ENCODE measurements at regions not wholly inside any gene's neighbourhood (a gene's known extent, or its start where the extent isn't known, plus 50 kb on each side); places are given as distances from the start of the nearest gene placed in this dataset.

- no peak overlapping the region for H2AK9ac ChIP-seq (replicated peaks; ENCODE audit: low read depth, low read length, poor library complexity)
- H3K56ac ChIP-seq (ENCODE audit: extremely low read depth, insufficient read depth, low read length): no peak overlapping the region
- ChIA-PET POLR2A (ENCODE audit: unreplicated experiment) (no interaction called here), CTCF (no interaction called here)
- TF ChIP-seq MAFK (IDR thresholded peaks at IDR 0.05; ENCODE audit: low read depth, low read length): peak; percentile 52; the same call in 1 of the 2 replicates
- no peak for TF ChIP-seq RCOR1 (IDR thresholded peaks at IDR 0.05; ENCODE audit: insufficient replicate concordance, low read length)
- in situ Hi-C loops (cut with MboI; ENCODE audit: low sequenced_read_pairs): no loop called here
- H3K4me2 ChIP-seq (ENCODE audit: low read depth, low read length): no peak overlapping the region
- no peak overlapping the region for H3K23ac ChIP-seq (ENCODE audit: low read depth, low read length)
- no peak overlapping the region for H3K9ac ChIP-seq (ENCODE audit: low read depth, low read length)
- no peak overlapping the region for H2BK120ac ChIP-seq (ENCODE audit: low read depth, low read length)
- dilution Hi-C loops (cut with HindIII; ENCODE audit: low sequenced_read_pairs, unreplicated experiment): no loop called here
- H3K14ac ChIP-seq (replicated peaks; ENCODE audit: low read depth, low read length): no peak overlapping the region
- no peak overlapping the region for H3K4ac ChIP-seq (ENCODE audit: low read depth, low read length)
- H4K8ac ChIP-seq (ENCODE audit: low read depth in 2 of 2, low read length in 2 of 2): no peak overlapping the region
- ATAC-seq (ENCODE audit: low read depth) (no peak), DNase-seq (no peak)
- H3K9me1 ChIP-seq (ENCODE audit: insufficient read depth, low read length): no peaks in the 10 kb centered on the region
- H4K20me1 ChIP-seq (ENCODE audit: insufficient read depth, low read length): no peaks in the 10 kb centered on the region
- no peak overlapping the region for H3K27ac ChIP-seq (ENCODE audit: insufficient read depth, low read length)
- no peaks in the 10 kb centered on the region for H3K4me1 ChIP-seq (ENCODE audit: control insufficient read depth, insufficient read depth, low read length)
- H3K36me3 ChIP-seq (ENCODE audit: control insufficient read depth, insufficient read depth, low read length): no peaks in the 10 kb centered on the region
- no peaks in the 10 kb centered on the region for H3K79me1 ChIP-seq (ENCODE audit: low read depth in 1 of 2, low read length in 2 of 2)
- no TSS peak for BruUV-seq (replicated peaks)
- H3K9me3 ChIP-seq (ENCODE audit: control insufficient read depth, insufficient read depth, low read length): peaks cover 8% of the 10 kb centered on the region
- no peak overlapping the region for H2BK15ac ChIP-seq (ENCODE audit: low read depth, low read length)
- no CpG with 5 or more reads among the region's 4 CpGs for WGBS, 2 experiments (ENCODE audit: extremely low coverage in 2 of 2, insufficient read length in 1 of 2)
- no peaks in the 10 kb centered on the region for H3K27me3 ChIP-seq (ENCODE audit: control insufficient read depth, insufficient read depth, low read length)
- no peak overlapping the region for H3K18ac ChIP-seq (ENCODE audit: low read depth, low read length)
- H2AFZ ChIP-seq (replicated peaks; ENCODE audit: low read length, poor library complexity): no peak overlapping the region
- H2BK20ac ChIP-seq (ENCODE audit: low read depth, low read length): no peak overlapping the region
- no peak overlapping the region for H2BK5ac ChIP-seq (ENCODE audit: low read depth, low read length, poor library complexity, severe bottlenecking)
- no peak overlapping the region for H4K91ac ChIP-seq (ENCODE audit: insufficient read depth, low read depth, low read length)
- no peak overlapping the region for H2AK5ac ChIP-seq (ENCODE audit: low read depth, low read length)
- intact Hi-C loops (cut with micrococcal nuclease): no loop called here
- H3K4me3 ChIP-seq (ENCODE audit: insufficient read depth, low read depth, low read length): no peak overlapping the region
- H4K5ac ChIP-seq (ENCODE audit: low read depth, low read length): no peak overlapping the region
Observed at GRCh38 chr7:9681284-9681683, 1247.9 kb downstream of the NXPH1 start.

All from IMR-90 (cell line).